ENCODE measurements at regions not wholly inside any gene's neighbourhood (a gene's known extent, or its start where the extent isn't known, plus 50 kb on each side); places are given as distances from the start of the nearest gene placed in this dataset.

DNA sequence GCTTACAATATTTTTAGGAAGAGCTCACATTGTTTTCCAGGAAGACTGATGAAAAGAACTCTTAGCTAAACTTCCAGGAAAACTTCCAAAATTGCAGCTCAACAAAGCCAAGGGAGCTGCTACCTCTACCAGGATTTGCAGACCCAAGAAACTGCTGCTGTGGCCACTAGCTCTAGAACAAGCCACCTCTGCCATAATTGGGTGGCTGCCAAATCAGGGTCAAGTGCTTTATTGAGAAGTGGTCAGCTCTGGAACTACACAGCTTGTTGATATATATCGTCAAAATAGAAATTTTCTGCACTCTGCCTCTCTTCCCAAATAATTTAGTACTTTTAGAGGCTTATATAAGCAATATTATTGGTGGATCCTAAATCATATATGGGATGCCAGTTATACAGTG is 371.8 kb upstream of the CHORDC1 start:
- ATAC-seq (ENCODE audit: insufficient number of reproducible peaks, low FRiP score, low read depth): no peak
- no peak overlapping the region for H3K4me3 ChIP-seq
- no peaks in the 10 kb centered on the region for H3K4me1 ChIP-seq (ENCODE audit: control insufficient read depth in 1 of 2, low read depth in 2 of 2)
- H3K36me3 ChIP-seq: no peaks in the 10 kb centered on the region
- no peak for DNase-seq (ENCODE audit: low spot score)
- H3K27ac ChIP-seq: no peak overlapping the region
- no peaks in the 10 kb centered on the region for H3K9me3 ChIP-seq
- TF ChIP-seq, protein P1, sequence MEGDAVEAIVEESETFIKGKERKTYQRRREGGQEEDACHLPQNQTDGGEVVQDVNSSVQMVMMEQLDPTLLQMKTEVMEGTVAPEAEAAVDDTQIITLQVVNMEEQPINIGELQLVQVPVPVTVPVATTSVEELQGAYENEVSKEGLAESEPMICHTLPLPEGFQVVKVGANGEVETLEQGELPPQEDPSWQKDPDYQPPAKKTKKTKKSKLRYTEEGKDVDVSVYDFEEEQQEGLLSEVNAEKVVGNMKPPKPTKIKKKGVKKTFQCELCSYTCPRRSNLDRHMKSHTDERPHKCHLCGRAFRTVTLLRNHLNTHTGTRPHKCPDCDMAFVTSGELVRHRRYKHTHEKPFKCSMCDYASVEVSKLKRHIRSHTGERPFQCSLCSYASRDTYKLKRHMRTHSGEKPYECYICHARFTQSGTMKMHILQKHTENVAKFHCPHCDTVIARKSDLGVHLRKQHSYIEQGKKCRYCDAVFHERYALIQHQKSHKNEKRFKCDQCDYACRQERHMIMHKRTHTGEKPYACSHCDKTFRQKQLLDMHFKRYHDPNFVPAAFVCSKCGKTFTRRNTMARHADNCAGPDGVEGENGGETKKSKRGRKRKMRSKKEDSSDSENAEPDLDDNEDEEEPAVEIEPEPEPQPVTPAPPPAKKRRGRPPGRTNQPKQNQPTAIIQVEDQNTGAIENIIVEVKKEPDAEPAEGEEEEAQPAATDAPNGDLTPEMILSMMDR (IDR thresholded peaks at IDR 0.05): no peak
- H3K27me3 ChIP-seq (replicated peaks; ENCODE audit: insufficient read depth): no peaks in the 10 kb centered on the region

- DNase-seq (ENCODE audit: low spot score) (no peak), ATAC-seq (ENCODE audit: insufficient number of reproducible peaks, low FRiP score, low read depth) (no peak)
- Histone ChIP-seq H3K9me3 (no peaks in the 10 kb centered on the region), H3K27ac (no peak overlapping the region), H3K4me3 (no peak overlapping the region), H3K27me3 (replicated peaks; ENCODE audit: insufficient read depth) (no peaks in the 10 kb centered on the region), H3K4me1 (ENCODE audit: control insufficient read depth in 1 of 2, low read depth in 2 of 2) (no peaks in the 10 kb centered on the region), H3K36me3 (no peaks in the 10 kb centered on the region)
- TF ChIP-seq, protein P1 (IDR thresholded peaks at IDR 0.05): no peak
Measured at GRCh38 chr11:90593099-90593498, 370.2 kb upstream of the CHORDC1 start.

DNA sequence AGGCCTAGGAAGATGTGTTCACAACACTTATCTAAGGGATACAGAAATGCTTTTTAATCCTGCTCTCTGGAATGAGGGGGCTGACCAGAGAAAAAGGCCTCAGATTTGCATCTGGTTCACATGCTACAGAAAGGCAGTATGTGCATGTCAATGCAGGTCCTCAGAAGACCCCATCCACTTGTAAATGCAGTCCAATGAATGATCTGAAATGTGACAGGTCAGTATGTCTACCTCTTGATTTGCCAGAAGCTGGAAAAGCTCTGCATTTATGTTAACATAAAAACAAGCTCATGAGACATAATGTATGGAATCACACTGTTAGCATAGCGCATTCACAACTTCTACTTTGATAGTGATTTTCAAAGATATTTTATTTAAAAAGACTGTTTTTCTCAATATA is 367.4 kb upstream of the CHORDC1 start:
- ATAC-seq (ENCODE audit: insufficient number of reproducible peaks, low FRiP score, low read depth): no peak
- no peak overlapping the region for H3K4me3 ChIP-seq
- H3K36me3 ChIP-seq: no peaks in the 10 kb centered on the region
- no peak for DNase-seq (ENCODE audit: low spot score)
- no peaks in the 10 kb centered on the region for H3K9me3 ChIP-seq
- H3K4me1 ChIP-seq (ENCODE audit: control insufficient read depth in 1 of 2, low read depth in 2 of 2): no peaks in the 10 kb centered on the region
- H3K27me3 ChIP-seq (replicated peaks; ENCODE audit: insufficient read depth): no peaks in the 10 kb centered on the region
- H3K27ac ChIP-seq: no peak overlapping the region
- TF ChIP-seq, protein P1 (IDR thresholded peaks at IDR 0.05): no peak

DNA sequence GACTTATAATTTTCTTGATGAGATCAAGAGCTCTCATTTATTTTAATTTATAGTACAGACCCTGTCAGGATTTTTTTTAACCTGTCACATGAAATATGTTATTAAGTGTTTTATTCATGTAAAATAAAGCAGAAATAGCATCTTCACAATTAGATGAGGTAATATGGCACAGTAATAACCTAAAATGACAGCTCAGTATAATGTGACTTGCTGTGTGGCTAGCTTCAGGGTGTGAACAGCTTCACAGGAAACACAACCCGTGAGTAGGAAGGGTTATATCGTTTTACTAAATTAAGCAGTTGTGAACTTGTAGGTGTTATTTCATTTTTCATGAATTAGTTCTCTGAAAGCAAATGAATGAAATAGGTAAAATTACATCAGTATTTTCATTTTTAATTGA is 366.9 kb upstream of the CHORDC1 start:
- ATAC-seq (ENCODE audit: insufficient number of reproducible peaks, low FRiP score, low read depth): no peak
- no peak overlapping the region for H3K27ac ChIP-seq
- no peaks in the 10 kb centered on the region for H3K4me1 ChIP-seq (ENCODE audit: control insufficient read depth in 1 of 2, low read depth in 2 of 2)
- H3K4me3 ChIP-seq: no peak overlapping the region
- no peaks in the 10 kb centered on the region for H3K9me3 ChIP-seq
- TF ChIP-seq, protein P1 (IDR thresholded peaks at IDR 0.05): no peak
- no peaks in the 10 kb centered on the region for H3K27me3 ChIP-seq (replicated peaks; ENCODE audit: insufficient read depth)
- DNase-seq (ENCODE audit: low spot score): no peak
- no peaks in the 10 kb centered on the region for H3K36me3 ChIP-seq

DNA sequence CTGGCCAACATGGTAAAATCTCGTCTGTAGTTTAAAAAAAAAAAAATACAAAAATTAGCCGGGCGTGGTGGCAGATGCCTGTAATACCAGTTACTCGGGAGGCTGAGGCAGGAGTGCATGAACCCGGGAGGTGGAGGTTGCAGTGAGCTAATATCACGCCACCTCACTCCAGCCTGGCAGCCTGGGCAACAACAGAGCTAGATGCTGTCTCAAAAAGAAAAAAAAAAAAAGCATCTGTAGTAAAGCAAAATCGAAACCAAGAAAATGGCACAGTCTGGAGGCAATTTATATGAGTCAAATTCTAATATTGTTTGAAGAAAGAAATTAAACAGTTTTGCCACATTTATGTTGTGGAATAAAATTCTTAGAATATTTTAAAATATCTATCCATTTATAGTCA is 365.0 kb upstream of the CHORDC1 start:
- Histone ChIP-seq H3K36me3 (no peaks in the 10 kb centered on the region), H3K4me3 (no peak overlapping the region), H3K27me3 (replicated peaks; ENCODE audit: insufficient read depth) (no peaks in the 10 kb centered on the region), H3K27ac (no peak overlapping the region), H3K4me1 (ENCODE audit: control insufficient read depth in 1 of 2, low read depth in 2 of 2) (no peaks in the 10 kb centered on the region), H3K9me3 (no peaks in the 10 kb centered on the region)
- no peak for ATAC-seq (ENCODE audit: insufficient number of reproducible peaks, low FRiP score, low read depth)
- DNase-seq (ENCODE audit: low spot score): no peak
- TF ChIP-seq, protein P1 (IDR thresholded peaks at IDR 0.05): no peak
